Gastroesophageal sphincter (tissue), 4 donors: ENCODE measurements at regions not wholly inside any gene's neighbourhood (a gene's known extent, or its start where the extent isn't known, plus 50 kb on each side); places are given as distances from the start of the nearest gene placed in this dataset.

Source experiments
- ATAC-seq: fragments of 150-250 bp; one replicate; pipeline ENCODE4 v1.9.1; 2016; ENCODE audit warnings: mild to moderate bottlenecking, moderate library complexity
- H3K27ac ChIP-seq, 4 donors: fragments of 200-600 bp; sonication (generic) in 3 of 4; 1 replicate in 3 of 4; 2 replicates in 1 of 4; pipeline ENCODE4 v1.5.1; 2016 to 2019
- H3K27me3 ChIP-seq: fragments of 200-600 bp; sonication (generic); one replicate; pipeline ENCODE4 v1.5.1; 2019
- H3K36me3 ChIP-seq, 2 donors: fragments of 200-600 bp; sonication (generic); one replicate each; pipeline ENCODE4 v1.5.1; 2019; ENCODE audit warnings: control low read depth in 1 of 2
- H3K4me1 ChIP-seq, 3 donors: fragments of 200-600 bp; sonication (generic); 1 replicate in 2 of 3; 2 replicates in 1 of 3; pipeline ENCODE4 v1.5.1; 2016 to 2019; ENCODE audit warnings: control low read depth in 2 of 3
- H3K4me3 ChIP-seq, 2 donors: fragments of 200-600 bp; sonication (generic); one replicate each; pipeline ENCODE4 v1.5.1; 2019; ENCODE audit warnings: mild to moderate bottlenecking in 1 of 2, moderate library complexity in 1 of 2
- H3K9me3 ChIP-seq, 3 donors: fragments of 200-600 bp; sonication (generic); one replicate each; pipeline ENCODE4 v1.5.1; 2017 to 2019; ENCODE audit warnings: control low read depth in 2 of 3
- EP300 ChIP-seq: sonication (generic); formaldehyde crosslinking; IDR thresholded peaks from one replicate; pipeline ENCODE4 v1.6.1; 2017; ENCODE audit warnings: antibody characterized with exemption, mild to moderate bottlenecking
- POLR2A ChIP-seq, 2 donors: fragments of 450-650 bp; IDR thresholded peaks; one replicate each; pipeline ENCODE4 v1.6.1; 2017; ENCODE audit warnings: antibody characterized with exemption in 2 of 2, mild to moderate bottlenecking in 2 of 2, moderate library complexity in 1 of 2
- POLR2AphosphoS5 ChIP-seq: sonication (generic); formaldehyde crosslinking; IDR thresholded peaks from one replicate; pipeline ENCODE4 v1.6.1; 2017; ENCODE audit warnings: antibody characterized with exemption
- WGBS, 2 donors: methylation state at CpG; one replicate each; pipeline ENCODE4 v1.1.5; 2018; ENCODE audit warnings: low coverage in 1 of 2; 5-methylcytosine and 5-hydroxymethylcytosine counted together
- TF ChIP-seq, protein P1 (sequence below), 4 experiments: fragments of 200-600 bp in 2 of 4; fragments of 450-650 bp in 2 of 4; sonication (generic) in 1 of 4; IDR thresholded peaks; one replicate each; pipeline ENCODE4 v1.5.1; 2017 to 2019; ENCODE audit warnings: antibody characterized with exemption in 4 of 4, mild to moderate bottlenecking in 2 of 4, moderate library complexity in 2 of 4

DNA sequence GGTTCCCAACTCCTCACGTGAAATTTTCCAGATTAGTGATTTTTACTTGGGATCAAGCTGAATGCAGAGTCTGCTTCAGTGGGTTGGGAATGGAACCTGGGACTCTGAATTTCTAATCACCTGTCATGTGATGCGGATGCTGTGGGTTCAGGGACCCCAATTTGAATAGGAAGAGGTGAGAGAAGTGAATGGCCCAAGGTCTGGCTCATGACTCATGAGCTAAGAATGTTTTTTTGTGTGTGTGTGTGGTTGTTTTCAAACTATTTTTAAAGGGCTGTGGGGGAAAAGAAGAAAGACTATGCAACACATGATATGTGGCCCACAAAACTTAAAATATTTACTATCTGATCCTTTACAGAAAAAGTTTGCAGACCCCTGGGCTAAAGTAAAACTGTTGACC, 108.5 kb upstream of the CYRIA start:
- H3K27me3 ChIP-seq, result no peaks in the 10 kb centered on the region
- no peak overlapping the region for H3K27ac ChIP-seq
- 71% methylated on average over 2 of the region's 2 CpGs; no CpG with 5 or more reads in 1 of the 2 donors for WGBS, 2 donors
- no peaks in the 10 kb centered on the region for H3K36me3 ChIP-seq
- H3K4me3 ChIP-seq, result no peak overlapping the region
- TF ChIP-seq POLR2A (IDR thresholded peaks at IDR 0.05) (no peak), EP300 (no peak), POLR2AphosphoS5 (no peak)
- TF ChIP-seq, protein P1, sequence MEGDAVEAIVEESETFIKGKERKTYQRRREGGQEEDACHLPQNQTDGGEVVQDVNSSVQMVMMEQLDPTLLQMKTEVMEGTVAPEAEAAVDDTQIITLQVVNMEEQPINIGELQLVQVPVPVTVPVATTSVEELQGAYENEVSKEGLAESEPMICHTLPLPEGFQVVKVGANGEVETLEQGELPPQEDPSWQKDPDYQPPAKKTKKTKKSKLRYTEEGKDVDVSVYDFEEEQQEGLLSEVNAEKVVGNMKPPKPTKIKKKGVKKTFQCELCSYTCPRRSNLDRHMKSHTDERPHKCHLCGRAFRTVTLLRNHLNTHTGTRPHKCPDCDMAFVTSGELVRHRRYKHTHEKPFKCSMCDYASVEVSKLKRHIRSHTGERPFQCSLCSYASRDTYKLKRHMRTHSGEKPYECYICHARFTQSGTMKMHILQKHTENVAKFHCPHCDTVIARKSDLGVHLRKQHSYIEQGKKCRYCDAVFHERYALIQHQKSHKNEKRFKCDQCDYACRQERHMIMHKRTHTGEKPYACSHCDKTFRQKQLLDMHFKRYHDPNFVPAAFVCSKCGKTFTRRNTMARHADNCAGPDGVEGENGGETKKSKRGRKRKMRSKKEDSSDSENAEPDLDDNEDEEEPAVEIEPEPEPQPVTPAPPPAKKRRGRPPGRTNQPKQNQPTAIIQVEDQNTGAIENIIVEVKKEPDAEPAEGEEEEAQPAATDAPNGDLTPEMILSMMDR (IDR thresholded peaks at IDR 0.05), result no peak
- H3K4me1 ChIP-seq, result no peaks in the 10 kb centered on the region
- no peaks in the 10 kb centered on the region for H3K9me3 ChIP-seq
- ATAC-seq, result no peak

DNA sequence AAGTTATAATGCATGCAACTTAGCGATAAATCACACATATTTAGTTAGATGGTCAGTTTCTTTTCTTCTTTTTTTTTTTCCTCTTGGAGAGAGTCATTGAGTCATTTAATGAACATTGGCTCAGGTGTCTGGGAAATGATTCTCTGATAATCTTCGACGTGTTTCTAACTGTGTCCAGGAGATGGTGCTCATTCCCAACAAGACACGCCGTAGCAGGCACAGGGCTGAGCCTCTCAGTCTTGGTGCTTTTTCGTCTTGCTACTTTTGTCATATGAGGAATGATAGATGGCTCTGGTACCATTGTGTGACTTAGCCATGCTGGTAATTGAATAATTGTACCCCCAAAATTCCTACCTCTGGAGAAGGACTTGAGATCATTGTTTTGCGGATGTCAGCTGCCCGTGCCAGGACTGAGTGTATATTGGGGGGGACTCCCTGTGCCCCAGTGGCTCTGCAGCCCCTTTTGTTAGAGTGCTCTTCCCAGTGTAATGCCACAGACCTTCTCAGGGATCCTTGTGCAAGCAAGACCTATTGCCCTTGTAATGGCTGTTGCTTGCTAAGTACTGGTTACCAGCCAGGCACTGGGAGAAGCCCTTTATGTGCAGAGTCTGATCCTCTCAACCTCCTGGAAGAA, 107.6 kb upstream of the CYRIA start:
- no peaks in the 10 kb centered on the region for H3K36me3 ChIP-seq
- no peak for TF ChIP-seq POLR2AphosphoS5
- TF ChIP-seq, protein P1 (IDR thresholded peaks at IDR 0.05), result peak in 3 of 4 experiments; percentile 17 to 45 (median 22)
- 2 to 7% methylated on average over 6 of the region's 8 CpGs for WGBS, 2 donors

DNA sequence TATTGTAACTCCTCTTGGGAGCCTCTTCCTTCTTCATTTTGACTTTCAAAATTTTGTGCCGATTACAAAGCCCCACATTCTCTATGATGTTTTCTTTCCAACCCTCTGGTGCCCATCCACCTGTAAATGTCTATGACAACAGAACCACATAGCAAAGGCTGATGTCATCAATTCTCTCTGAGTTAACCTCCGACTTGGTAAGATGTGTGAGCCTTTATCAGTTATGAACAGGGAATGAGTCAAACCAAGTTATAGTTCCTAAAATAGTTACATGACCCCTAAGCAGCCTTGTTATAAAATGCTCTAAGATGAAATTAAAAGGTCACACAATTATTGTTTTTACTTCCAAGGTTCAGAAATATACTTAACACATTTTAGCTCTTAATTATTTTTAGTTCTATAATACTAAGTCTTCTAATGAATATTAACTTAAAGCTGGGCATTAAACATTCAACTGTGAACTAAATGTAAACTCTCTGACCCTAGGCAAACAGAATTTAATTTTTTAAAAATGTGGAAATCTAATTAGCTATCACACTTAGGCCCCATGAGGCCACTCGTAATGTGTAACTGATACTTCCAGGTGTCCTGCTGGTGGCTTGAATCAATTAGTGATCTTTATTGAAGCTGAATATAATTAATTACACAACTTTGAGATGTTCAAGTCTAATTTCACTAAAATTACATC, 102.3 kb upstream of the CYRIA start:
- 69 to 74% methylated on average over 3 of the region's 3 CpGs for WGBS, 2 donors
- TF ChIP-seq, protein P1 (IDR thresholded peaks at IDR 0.05), result no peak
- TF ChIP-seq EP300 (no peak), POLR2A (IDR thresholded peaks at IDR 0.05) (no peak), POLR2AphosphoS5 (no peak)
- no peaks in the 10 kb centered on the region for H3K27me3 ChIP-seq

More for the DNA sequence above, 107.6 kb upstream of the CYRIA start:
- Histone ChIP-seq H3K4me1 (no peaks in the 10 kb centered on the region), H3K9me3 (no peaks in the 10 kb centered on the region), H3K27me3 (no peaks in the 10 kb centered on the region), H3K27ac (no peak overlapping the region), H3K4me3 (no peak overlapping the region)
- ATAC-seq, result no peak

DNA sequence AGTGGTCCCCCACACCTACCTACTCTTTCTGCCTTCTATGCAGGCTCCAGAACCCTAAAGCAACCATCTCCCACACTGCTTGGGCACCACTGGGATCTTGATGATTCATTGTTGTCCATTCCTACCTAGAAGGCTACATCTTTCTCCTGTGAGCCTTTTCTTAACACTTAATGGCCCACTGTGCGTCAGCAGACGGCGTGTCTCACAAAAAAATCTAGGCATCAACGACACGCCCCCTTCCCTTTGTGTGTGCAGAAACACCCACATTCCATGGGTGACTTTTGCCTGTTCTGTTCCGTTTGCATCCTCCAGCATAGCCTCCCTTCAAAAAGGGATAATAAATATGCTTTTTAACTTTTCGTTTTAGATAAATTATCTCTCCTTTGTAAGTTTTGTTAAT, 99.7 kb upstream of the CYRIA start:
- Histone ChIP-seq H3K27ac (no peak overlapping the region), H3K9me3 (peaks cover 0 to 4% (median 0%) of the 10 kb centered on the region in 3 donors), H3K36me3 (no peaks in the 10 kb centered on the region), H3K4me3 (no peak overlapping the region), H3K4me1 (no peaks in the 10 kb centered on the region), H3K27me3 (no peaks in the 10 kb centered on the region)
- 50 to 54% methylated on average over 5 to 7 of the region's 7 CpGs for WGBS, 2 donors
- no peak for ATAC-seq
- TF ChIP-seq POLR2A (IDR thresholded peaks at IDR 0.05), result no peak
- TF ChIP-seq, protein P1 (IDR thresholded peaks at IDR 0.05), result no peak
- TF ChIP-seq POLR2AphosphoS5, result no peak
- TF ChIP-seq EP300, result no peak

More for the DNA sequence above, 102.3 kb upstream of the CYRIA start:
- Histone ChIP-seq H3K4me1 (no peaks in the 10 kb centered on the region), H3K27ac (no peak overlapping the region), H3K4me3 (no peak overlapping the region), H3K36me3 (no peaks in the 10 kb centered on the region), H3K9me3 (peaks cover 0 to 4% (median 0%) of the 10 kb centered on the region in 3 donors)
- ATAC-seq, result no peak

DNA sequence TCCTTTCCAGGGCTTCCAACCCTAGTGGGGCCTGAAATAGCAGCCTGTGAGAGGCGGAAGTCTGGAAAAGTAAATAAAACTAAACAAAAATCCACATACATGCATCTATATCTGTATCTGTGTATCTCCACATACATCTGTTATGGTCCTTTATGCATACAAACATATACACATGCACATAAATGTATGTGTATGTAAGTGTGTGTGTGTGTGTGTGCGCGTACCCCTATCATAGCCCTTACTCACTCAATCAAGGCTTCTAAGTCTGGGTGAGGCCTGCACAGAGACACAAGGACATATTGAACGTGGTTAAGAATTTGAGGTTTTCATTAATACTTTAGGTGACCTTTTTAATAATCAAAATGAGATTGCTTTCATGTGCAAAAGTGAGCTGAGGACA, 98.9 kb upstream of the CYRIA start:
- ATAC-seq, result no peak
- Histone ChIP-seq H3K27me3 (no peaks in the 10 kb centered on the region), H3K9me3 (peaks cover 0 to 4% (median 0%) of the 10 kb centered on the region in 3 donors), H3K27ac (no peak overlapping the region), H3K36me3 (no peaks in the 10 kb centered on the region), H3K4me1 (no peaks in the 10 kb centered on the region), H3K4me3 (no peak overlapping the region)
- 90 to 91% methylated on average over 3 of the region's 4 CpGs for WGBS, 2 donors
- TF ChIP-seq EP300 (no peak), POLR2AphosphoS5 (no peak), POLR2A (IDR thresholded peaks at IDR 0.05) (no peak)
- TF ChIP-seq, protein P1 (IDR thresholded peaks at IDR 0.05), result no peak
